CD8-positive, alpha-beta memory T cell (primary cell): ENCODE measurements at regions not wholly inside any gene's neighbourhood (a gene's known extent, or its start where the extent isn't known, plus 50 kb on each side); places are given as distances from the start of the nearest gene placed in this dataset.
"Not testable (repeated sequence)": the region's sequence is repeated elsewhere in the genome, so short reads cannot be mapped to it uniquely, and the experiment has no call there.

ENCODE experiments used
- CTCF ChIA-PET: fragments of 350-600 bp; sonication (Branson Sonifier 250); formaldehyde crosslinking; loops from one replicate; lab custom pipeline; 2021; ENCODE audit warnings: antibody characterized with exemption; lab: Charles Lee
- POLR2A ChIA-PET: fragments of 350-600 bp; sonication (Branson Sonifier 250); formaldehyde crosslinking; loops from one replicate; lab custom pipeline; 2021; ENCODE audit warnings: antibody characterized with exemption; lab: Charles Lee
- DNase-seq, 5 donors: peaks; one replicate each; pipeline versions ENCODE4 v3.0.0 to v3.0.0-alpha.2; 2020 to 2022; ENCODE audit warnings: mixed read lengths in 1 of 5
- H3K27ac ChIP-seq: one replicate; pipeline ENCODE4 v1.7.0; 2013; ENCODE audit warnings: low read depth, mild to moderate bottlenecking, low read length, moderate library complexity
- H3K27me3 ChIP-seq: 2 replicates; pipeline ENCODE4 v1.7.0; 2013; ENCODE audit warnings: low read length, mild to moderate bottlenecking; ENCODE audit not compliant: insufficient read depth, poor library complexity, severe bottlenecking
- H3K36me3 ChIP-seq: 2 replicates; pipeline ENCODE4 v1.7.0; 2013; ENCODE audit warnings: mild to moderate bottlenecking, low read length, moderate library complexity; ENCODE audit not compliant: insufficient read depth
- H3K4me1 ChIP-seq: 2 replicates; pipeline ENCODE4 v1.7.0; 2013; ENCODE audit warnings: mild to moderate bottlenecking, low read length, moderate library complexity; ENCODE audit not compliant: insufficient read depth
- H3K4me3 ChIP-seq: 2 replicates; pipeline ENCODE4 v1.7.0; 2013; ENCODE audit warnings: mild to moderate bottlenecking, low read length
- H3K9me3 ChIP-seq: 2 replicates; pipeline ENCODE4 v1.7.0; 2013; ENCODE audit warnings: mild to moderate bottlenecking, low read length
- H3K27ac Mint-ChIP-seq, 8 donors: one replicate each; pipeline ENCODE4 v1.8.0; 2020 to 2021; ENCODE audit warnings: mixed read lengths in 8 of 8, mild to moderate bottlenecking in 6 of 8, inconsistent platforms in 3 of 8, moderate library complexity in 3 of 8
- H3K27me3 Mint-ChIP-seq, 2 donors: one replicate each; pipeline ENCODE4 v1.8.0; 2020 to 2021; ENCODE audit warnings: mixed read lengths in 2 of 2, mild to moderate bottlenecking in 1 of 2, moderate library complexity in 1 of 2
- H3K36me3 Mint-ChIP-seq, 3 donors: one replicate each; pipeline ENCODE4 v1.8.0; 2020 to 2021; ENCODE audit warnings: mixed read lengths in 3 of 3, inconsistent platforms in 1 of 3, mild to moderate bottlenecking in 1 of 3
- H3K4me1 Mint-ChIP-seq, 3 donors: one replicate each; pipeline ENCODE4 v1.8.0; 2020 to 2021; ENCODE audit warnings: mixed read lengths in 3 of 3, inconsistent platforms in 1 of 3, mild to moderate bottlenecking in 1 of 3
- H3K4me3 Mint-ChIP-seq, 7 donors: one replicate each; pipeline ENCODE4 v1.8.0; 2020 to 2021; ENCODE audit warnings: mixed read lengths in 7 of 7, mild to moderate bottlenecking in 6 of 7, moderate library complexity in 4 of 7, inconsistent platforms in 2 of 7
- H3K9me3 Mint-ChIP-seq, 5 donors: one replicate each; pipeline ENCODE4 v1.8.0; 2020 to 2022; ENCODE audit warnings: mixed read lengths in 5 of 5, mild to moderate bottlenecking in 3 of 5, moderate library complexity in 2 of 5, inconsistent platforms in 1 of 5

GRCh38 chr10:28367929-28368484, 65.1 kb upstream of the MPP7 start:
- H3K27me3 ChIP-seq = no peaks in the 10 kb centered on the region
- DNase-seq = peak; percentile 6 to 84 (median 77)
- Mint-ChIP-seq H3K9me3 (no peaks in the 10 kb centered on the region), H3K4me1 (peaks cover 36 to 53% (median 51%) of the 10 kb centered on the region in 3 donors), H3K4me3 (peak overlapping the region; percentile 23 to 85 (median 74)), H3K36me3 (peaks cover 0 to 4% (median 1%) of the 10 kb centered on the region in 3 donors), H3K27me3 (no peaks in the 10 kb centered on the region), H3K27ac (peak overlapping the region; percentile 86 to 98 (median 94))
- POLR2A ChIA-PET = interaction anchor here (0.6 to 4.3 kb wide), 5 partner anchors 13 to 67 kb away, joined by 5 to 52 read pairs (median 6); partner anchors contain the start of gene MPP7
- peak overlapping the region; percentile 19 for H3K4me3 ChIP-seq
- peaks cover 51% of the 10 kb centered on the region for H3K4me1 ChIP-seq
- no peaks in the 10 kb centered on the region for H3K9me3 ChIP-seq
- CTCF ChIA-PET = interaction anchor here (1.0 to 4.0 kb wide), 10 partner anchors 9 to 189 kb away, joined by 3 to 32 read pairs (median 6); partner anchors contain the start of gene MPP7
- H3K36me3 ChIP-seq = no peaks in the 10 kb centered on the region
- peak overlapping the region; percentile 44 for H3K27ac ChIP-seq

- Mint-ChIP-seq H3K27me3 (no peaks in the 10 kb centered on the region), H3K36me3 (peaks cover 0 to 4% (median 1%) of the 10 kb centered on the region in 3 donors), H3K4me1 (peaks cover 34 to 51% (median 46%) of the 10 kb centered on the region in 3 donors), H3K27ac (peak overlapping the region in 2 of 8 donors; percentile 32 to 70), H3K9me3 (no peaks in the 10 kb centered on the region), H3K4me3 (peak overlapping the region in 1 of 7 donors; percentile 12)
- no peaks in the 10 kb centered on the region for H3K9me3 ChIP-seq
- ChIA-PET POLR2A (interaction anchor here (0.6 kb wide), 1 partner anchor 320 kb away, joined by 3 read pairs; no protein-coding TSS in a partner anchor), CTCF (interaction anchor here (1.8 to 2.2 kb wide), 2 partner anchors 11 to 67 kb away, joined by 7 to 11 read pairs; partner anchors contain the start of gene MPP7)
- no peak overlapping the region for H3K27ac ChIP-seq
- peaks cover 48% of the 10 kb centered on the region for H3K4me1 ChIP-seq
- DNase-seq = no peak
- no peak overlapping the region for H3K4me3 ChIP-seq
- H3K36me3 ChIP-seq = no peaks in the 10 kb centered on the region
- no peaks in the 10 kb centered on the region for H3K27me3 ChIP-seq
Measured at GRCh38 chr10:28370107-28370835, 67.4 kb upstream of the MPP7 start.

GRCh38 chr10:28371638-28372037, 68.8 kb upstream of the MPP7 start:
- peak overlapping the region in 1 of 8 donors; percentile 29 for H3K27ac Mint-ChIP-seq
- POLR2A ChIA-PET, H3K27ac ChIP-seq: not testable (repeated sequence)

GRCh38 chr10:28374036-28374435, 71.2 kb upstream of the MPP7 start:
- Mint-ChIP-seq H3K27me3 (no peaks in the 10 kb centered on the region), H3K4me3 (no peak overlapping the region), H3K27ac (peak overlapping the region in 1 of 8 donors; percentile 3), H3K9me3 (no peaks in the 10 kb centered on the region), H3K4me1 (peaks cover 6 to 20% (median 12%) of the 10 kb centered on the region in 3 donors), H3K36me3 (peaks cover 0 to 3% (median 0%) of the 10 kb centered on the region in 3 donors)
- Histone ChIP-seq H3K27ac (no peak overlapping the region), H3K4me1 (peaks cover 12% of the 10 kb centered on the region), H3K36me3 (no peaks in the 10 kb centered on the region), H3K27me3 (no peaks in the 10 kb centered on the region), H3K4me3 (no peak overlapping the region), H3K9me3 (no peaks in the 10 kb centered on the region)
- POLR2A ChIA-PET = no interaction called here
- CTCF ChIA-PET = no interaction called here
- no peak for DNase-seq

More at GRCh38 chr10:28371638-28372037, 68.8 kb upstream of the MPP7 start:
- H3K4me1 Mint-ChIP-seq = peaks cover 23 to 37% (median 32%) of the 10 kb centered on the region in 3 donors
- H3K9me3 ChIP-seq, H3K36me3 ChIP-seq, DNase-seq, H3K27me3 ChIP-seq, H3K9me3 Mint-ChIP-seq, H3K4me3 ChIP-seq, H3K36me3 Mint-ChIP-seq, H3K27me3 Mint-ChIP-seq, H3K4me3 Mint-ChIP-seq: not testable (repeated sequence)
- peaks cover 34% of the 10 kb centered on the region for H3K4me1 ChIP-seq
- CTCF ChIA-PET = interaction anchor here (1.0 to 1.2 kb wide), 3 partner anchors 10 to 37 kb away, joined by 3 read pairs; no protein-coding TSS in a partner anchor

GRCh38 chr10:28375399-28376354, 72.8 kb upstream of the MPP7 start:
- DNase-seq = no peak
- POLR2A ChIA-PET = no interaction called here
- H3K4me3 ChIP-seq = no peak overlapping the region
- no peaks in the 10 kb centered on the region for H3K9me3 ChIP-seq
- H3K4me1 ChIP-seq = peaks cover 8% of the 10 kb centered on the region
- CTCF ChIA-PET = no interaction called here
- Mint-ChIP-seq H3K27me3 (no peaks in the 10 kb centered on the region), H3K36me3 (peaks cover 0 to 3% (median 0%) of the 10 kb centered on the region in 3 donors), H3K4me3 (no peak overlapping the region), H3K9me3 (no peaks in the 10 kb centered on the region), H3K27ac (peak overlapping the region in 2 of 8 donors; percentile 33 to 35), H3K4me1 (peaks cover 1 to 18% (median 11%) of the 10 kb centered on the region in 3 donors)
- no peak overlapping the region for H3K27ac ChIP-seq
- no peaks in the 10 kb centered on the region for H3K27me3 ChIP-seq
- no peaks in the 10 kb centered on the region for H3K36me3 ChIP-seq

- Histone ChIP-seq H3K4me3 (no peak overlapping the region), H3K9me3 (no peaks in the 10 kb centered on the region), H3K4me1 (peaks cover 11% of the 10 kb centered on the region), H3K27ac (no peak overlapping the region), H3K36me3 (no peaks in the 10 kb centered on the region), H3K27me3 (no peaks in the 10 kb centered on the region)
- H3K27me3 Mint-ChIP-seq = peaks cover 3 to 8% of the 10 kb centered on the region in 2 donors
- peak overlapping the region in 1 of 8 donors; percentile 11 for H3K27ac Mint-ChIP-seq
- peaks cover 5 to 22% (median 20%) of the 10 kb centered on the region in 3 donors for H3K4me1 Mint-ChIP-seq
- DNase-seq = no peak
- ChIA-PET POLR2A (interaction anchor here (1.1 to 2.5 kb wide), 2 partner anchors 45 to 76 kb away, joined by 4 to 17 read pairs; partner anchors contain the start of gene MPP7), CTCF (interaction anchor here (1.4 to 9.5 kb wide), 9 partner anchors 13 to 132 kb away, joined by 3 to 121 read pairs (median 23); partner anchors contain the start of gene MPP7)
- no peaks in the 10 kb centered on the region for H3K9me3 Mint-ChIP-seq
- no peak overlapping the region for H3K4me3 Mint-ChIP-seq
- peaks cover 0 to 3% (median 0%) of the 10 kb centered on the region in 3 donors for H3K36me3 Mint-ChIP-seq
Measured at GRCh38 chr10:28378986-28379585, 76.2 kb upstream of the MPP7 start.

- Mint-ChIP-seq H3K4me3 (no peak overlapping the region), H3K9me3 (no peaks in the 10 kb centered on the region), H3K4me1 (peaks cover 6 to 22% (median 22%) of the 10 kb centered on the region in 3 donors), H3K27me3 (peaks cover 5 to 10% of the 10 kb centered on the region in 2 donors), H3K27ac (peak overlapping the region in 2 of 8 donors; percentile 15 to 41), H3K36me3 (peaks cover 0 to 3% (median 0%) of the 10 kb centered on the region in 3 donors)
- ChIA-PET CTCF (interaction anchor here (0.7 to 9.5 kb wide), 26 partner anchors 9 to 640 kb away, joined by 3 to 121 read pairs (median 6); partner anchors contain the start of gene MPP7), POLR2A (interaction anchor here (0.9 to 2.8 kb wide), 4 partner anchors 13 to 79 kb away, joined by 3 to 17 read pairs (median 11); partner anchors contain the start of gene MPP7)
- Histone ChIP-seq H3K4me1 (peaks cover 14% of the 10 kb centered on the region), H3K9me3 (no peaks in the 10 kb centered on the region), H3K27ac (no peak overlapping the region), H3K27me3 (no peaks in the 10 kb centered on the region), H3K36me3 (no peaks in the 10 kb centered on the region), H3K4me3 (no peak overlapping the region)
- DNase-seq = no peak
Measured at GRCh38 chr10:28381466-28381865, 78.6 kb upstream of the MPP7 start.
